IMR-90 (cell line): ENCODE measurements at regions not wholly inside any gene's neighbourhood (a gene's known extent, or its start where the extent isn't known, plus 50 kb on each side); places are given as distances from the start of the nearest gene placed in this dataset.

Experiments
- ATAC-seq: fragments of 200-7000 bp; cut with Tn5 transposase; 2 replicates; pipeline ENCODE4 v1.9.1; 2020; ENCODE audit warnings: low read depth, mild to moderate bottlenecking, moderate library complexity
- BruUV-seq: library from RNA; stranded (reverse); fragments of 400-500 nt; replicated peaks from 2 replicates; lab custom pipeline; 2021; lab: Mats Ljungman, UMichigan
- CTCF ChIA-PET: fragments of 300-600 bp; formaldehyde crosslinking; extraction: SDS; loops from one replicate; lab custom pipeline; 2021; ENCODE audit warnings: antibody characterized with exemption; lab: Yijun Ruan, JAX
- POLR2A ChIA-PET: fragments of 300-600 bp; sonication (Branson Sonifier 250); formaldehyde crosslinking; loops from one replicate; lab custom pipeline; 2022; ENCODE audit warnings: antibody characterized with exemption; ENCODE audit not compliant: unreplicated experiment; lab: Charles Lee
- DNase-seq: peaks from one replicate; pipeline ENCODE4 v3.0.0; 2013
- H2AFZ ChIP-seq: replicated peaks from 2 replicates; pipeline ENCODE3; 2013; ENCODE audit warnings: low read length, mild to moderate bottlenecking; ENCODE audit not compliant: poor library complexity
- H2AK5ac ChIP-seq: 2 replicates; pipeline ENCODE4 v1.6.1; 2013; ENCODE audit warnings: low read depth, low read length, inconsistent platforms
- H2AK9ac ChIP-seq: replicated peaks from 2 replicates; pipeline ENCODE3; 2013; ENCODE audit warnings: mild to moderate bottlenecking, low read depth, low read length, moderate library complexity; ENCODE audit not compliant: poor library complexity
- H2BK120ac ChIP-seq: 2 replicates; pipeline ENCODE4 v1.6.1; 2013; ENCODE audit warnings: low read depth, low read length, inconsistent platforms
- H2BK15ac ChIP-seq: 3 replicates; pipeline ENCODE4 v1.6.1; 2013; ENCODE audit warnings: low read depth, low read length, inconsistent platforms
- H2BK20ac ChIP-seq: 2 replicates; pipeline ENCODE4 v1.6.1; 2013; ENCODE audit warnings: low read depth, mild to moderate bottlenecking, inconsistent platforms, low read length, moderate library complexity
- H2BK5ac ChIP-seq: 2 replicates; pipeline ENCODE4 v1.6.1; 2013; ENCODE audit warnings: mild to moderate bottlenecking, low read depth, low read length, inconsistent platforms; ENCODE audit not compliant: poor library complexity, severe bottlenecking
- H3K14ac ChIP-seq: replicated peaks from 2 replicates; pipeline ENCODE4 v1.6.1; 2013; ENCODE audit warnings: low read depth, low read length, inconsistent platforms
- H3K18ac ChIP-seq: 2 replicates; pipeline ENCODE4 v1.6.1; 2013; ENCODE audit warnings: low read depth, low read length, control low read depth
- H3K23ac ChIP-seq: 2 replicates; pipeline ENCODE4 v1.6.1; 2013; ENCODE audit warnings: low read depth, low read length, inconsistent platforms
- H3K27ac ChIP-seq: 2 replicates; pipeline ENCODE4 v1.5.1; 2013; ENCODE audit warnings: mild to moderate bottlenecking, control low read depth, low read length; ENCODE audit not compliant: insufficient read depth
- H3K27me3 ChIP-seq: 2 replicates; pipeline ENCODE4 v1.6.1; 2013; ENCODE audit warnings: low read length; ENCODE audit not compliant: control insufficient read depth, insufficient read depth
- H3K36me3 ChIP-seq: 2 replicates; pipeline ENCODE4 v1.6.1; 2013; ENCODE audit warnings: low read length, mixed read lengths; ENCODE audit not compliant: control insufficient read depth, insufficient read depth
- H3K4ac ChIP-seq: 2 replicates; pipeline ENCODE4 v1.6.1; 2013; ENCODE audit warnings: low read depth, low read length, inconsistent platforms
- H3K4me1 ChIP-seq: 2 replicates; pipeline ENCODE4 v1.6.1; 2013; ENCODE audit warnings: low read length, mixed read lengths; ENCODE audit not compliant: control insufficient read depth, insufficient read depth
- H3K4me2 ChIP-seq: 2 replicates; pipeline ENCODE4 v1.6.1; 2013; ENCODE audit warnings: low read depth, mild to moderate bottlenecking, control low read depth, low read length, moderate library complexity
- H3K4me3 ChIP-seq: 2 replicates; pipeline ENCODE4 v1.5.1; 2013; ENCODE audit warnings: low read depth, mild to moderate bottlenecking, control low read depth, low read length, moderate library complexity; ENCODE audit not compliant: insufficient read depth
- H3K56ac ChIP-seq: 2 replicates; pipeline ENCODE4 v1.6.1; 2013; ENCODE audit warnings: low read length, inconsistent platforms; ENCODE audit not compliant: insufficient read depth; ENCODE audit errors: extremely low read depth
- H3K79me1 ChIP-seq, 2 experiments: 2 replicates each; pipeline ENCODE4 v1.6.1; 2013; ENCODE audit warnings: low read length in 2 of 2, inconsistent platforms in 1 of 2, low read depth in 1 of 2
- H3K9ac ChIP-seq: 2 replicates; pipeline ENCODE4 v1.6.1; 2013; ENCODE audit warnings: low read depth, low read length, control low read depth
- H3K9me1 ChIP-seq: 2 replicates; pipeline ENCODE4 v1.6.1; 2013; ENCODE audit warnings: low read length, inconsistent platforms; ENCODE audit not compliant: insufficient read depth
- H3K9me3 ChIP-seq: 2 replicates; pipeline ENCODE4 v1.6.1; 2013; ENCODE audit warnings: low read length; ENCODE audit not compliant: control insufficient read depth, insufficient read depth
- H4K20me1 ChIP-seq: 2 replicates; pipeline ENCODE4 v1.6.1; 2013; ENCODE audit warnings: low read length, inconsistent platforms; ENCODE audit not compliant: insufficient read depth
- H4K5ac ChIP-seq: 2 replicates; pipeline ENCODE4 v1.6.1; 2013; ENCODE audit warnings: mild to moderate bottlenecking, low read depth, low read length, control low read depth
- H4K8ac ChIP-seq, 2 experiments: 2 replicates each; pipeline ENCODE4 v1.6.1; 2013; ENCODE audit warnings: low read depth in 2 of 2, low read length in 2 of 2, control low read depth in 1 of 2, inconsistent platforms in 1 of 2
- H4K91ac ChIP-seq: 2 replicates; pipeline ENCODE4 v1.6.1; 2013; ENCODE audit warnings: low read depth, low read length, inconsistent platforms; ENCODE audit not compliant: insufficient read depth
- BHLHE40 ChIP-seq: fragments of 150-350 bp; IDR thresholded peaks from 2 replicates; pipeline ENCODE4 v1.6.1; 2016; ENCODE audit warnings: mild to moderate bottlenecking, low read depth, low read length
- CEBPB ChIP-seq: IDR thresholded peaks from 2 replicates; pipeline ENCODE4 v1.6.1; 2012; ENCODE audit warnings: low read depth, low read length, improper control_type of control experiment
- CHD1 ChIP-seq: IDR thresholded peaks from 2 replicates; pipeline ENCODE4 v1.6.1; 2012; ENCODE audit warnings: low read depth, low read length, improper control_type of control experiment
- CTCF ChIP-seq: conservative IDR thresholded peaks from 2 replicates; pipeline ENCODE4 v1.5.1; 2012; ENCODE audit warnings: mild to moderate bottlenecking, low read depth, low read length, improper control_type of control experiment
- ELK1 ChIP-seq: fragments of 150-350 bp; IDR thresholded peaks from 2 replicates; pipeline ENCODE4 v1.6.1; 2016; ENCODE audit warnings: low read depth, mild to moderate bottlenecking, low read length, moderate library complexity, borderline replicate concordance
- FOS ChIP-seq: fragments of 150-350 bp; IDR thresholded peaks from 2 replicates; pipeline ENCODE4 v1.6.1; 2016; ENCODE audit warnings: low read depth, low read length
- MAFK ChIP-seq: IDR thresholded peaks from 2 replicates; pipeline ENCODE4 v1.6.1; 2012; ENCODE audit warnings: low read depth, low read length, improper control_type of control experiment
- MAZ ChIP-seq: IDR thresholded peaks from 2 replicates; pipeline ENCODE4 v1.6.1; 2012; ENCODE audit warnings: low read depth, mild to moderate bottlenecking, low read length, improper control_type of control experiment, moderate library complexity, borderline replicate concordance
- MXI1 ChIP-seq: IDR thresholded peaks from 2 replicates; pipeline ENCODE4 v1.6.1; 2012; ENCODE audit warnings: low read depth, mild to moderate bottlenecking, low read length, moderate library complexity, borderline replicate concordance
- NFE2L2 ChIP-seq: fragments of 150-350 bp; IDR thresholded peaks from 2 replicates; pipeline ENCODE4 v1.6.1; 2016; ENCODE audit warnings: low read depth, mild to moderate bottlenecking, low read length
- POLR2A ChIP-seq: IDR thresholded peaks from 2 replicates; pipeline ENCODE4 v1.6.1; 2012; ENCODE audit warnings: mild to moderate bottlenecking, low read depth, low read length
- RAD21 ChIP-seq: IDR thresholded peaks from 2 replicates; pipeline ENCODE4 v1.6.1; 2012; ENCODE audit warnings: low read length, improper control_type of control experiment
- RCOR1 ChIP-seq: IDR thresholded peaks from 2 replicates; pipeline ENCODE4 v1.6.1; 2012; ENCODE audit warnings: mild to moderate bottlenecking, low read length, improper control_type of control experiment; ENCODE audit not compliant: insufficient replicate concordance
- RFX5 ChIP-seq: IDR thresholded peaks from 2 replicates; pipeline ENCODE4 v1.8.0; 2012; ENCODE audit warnings: low read depth, mild to moderate bottlenecking, low read length, moderate library complexity
- SMC3 ChIP-seq: fragments of 150-350 bp; IDR thresholded peaks from 2 replicates; pipeline ENCODE4 v1.6.1; 2016; ENCODE audit warnings: low read depth, mild to moderate bottlenecking, antibody characterized with exemption, low read length, moderate library complexity
- USF2 ChIP-seq: fragments of 150-350 bp; IDR thresholded peaks from 2 replicates; pipeline ENCODE4 v1.6.1; 2017; ENCODE audit warnings: mild to moderate bottlenecking, antibody characterized with exemption, low read length, low read depth
- WGBS, 2 experiments: methylation state at CpG; one replicate each; pipeline versions ENCODE4 v1.1.5 to v1.1.7; 2013; ENCODE audit warnings: missing lambda C conversion rate in 2 of 2; ENCODE audit not compliant: insufficient read length in 1 of 2; ENCODE audit errors: extremely low coverage in 2 of 2; 5-methylcytosine and 5-hydroxymethylcytosine counted together
- dilution Hi-C: fragments of 300-500 bp; cut with HindIII; formaldehyde crosslinking; loops from one replicate; pipeline ENCODE4 v1.14.3; 2018; ENCODE audit warnings: low sequenced_read_pairs; ENCODE audit not compliant: unreplicated experiment
- in situ Hi-C: fragments of 300-500 bp; cut with MboI; formaldehyde crosslinking; loops from 3 replicates; pipeline ENCODE4 v1.14.3; 2019; ENCODE audit warnings: low sequenced_read_pairs, inconsistent platforms, mixed read lengths
- intact Hi-C: fragments of 100-400 bp; cut with micrococcal nuclease; formaldehyde crosslinking; loops from 2 replicates; pipeline ENCODE4 v1.10.0; 2022

- Histone ChIP-seq H3K4me3 (no peak overlapping the region), H3K4me2 (no peak overlapping the region), H2BK15ac (no peak overlapping the region), H4K91ac (no peak overlapping the region), H3K9me1 (no peaks in the 10 kb centered on the region), H3K14ac (no peak overlapping the region), H3K9ac (no peak overlapping the region), H4K20me1 (no peaks in the 10 kb centered on the region), H3K79me1 (no peaks in the 10 kb centered on the region), H3K9me3 (no peaks in the 10 kb centered on the region), H3K27me3 (no peaks in the 10 kb centered on the region), H4K5ac (no peak overlapping the region), H2AK5ac (no peak overlapping the region), H2BK20ac (no peak overlapping the region), H3K4ac (no peak overlapping the region), H2AFZ (no peak overlapping the region), H3K23ac (no peak overlapping the region), H3K4me1 (no peaks in the 10 kb centered on the region), H2BK5ac (no peak overlapping the region), H2AK9ac (no peak overlapping the region), H2BK120ac (no peak overlapping the region), H3K36me3 (no peaks in the 10 kb centered on the region), H3K56ac (no peak overlapping the region), H3K27ac (no peak overlapping the region), H3K18ac (no peak overlapping the region), H4K8ac (no peak overlapping the region)
- no peak for DNase-seq
- no CpG with 5 or more reads among the region's 1 CpG for WGBS, 2 experiments
- CTCF ChIA-PET, result no interaction called here
- no peak for ATAC-seq
- POLR2A ChIA-PET, result no interaction called here
- TF ChIP-seq MXI1, result no peak
- TF ChIP-seq MAFK, result no peak
- no peak for TF ChIP-seq CHD1
- no peak for TF ChIP-seq USF2
- no peak for TF ChIP-seq ELK1
- no peak for TF ChIP-seq RFX5
- no peak for TF ChIP-seq RAD21
- no peak for TF ChIP-seq SMC3
- TF ChIP-seq RCOR1, result no peak
- no peak for TF ChIP-seq CTCF
- no peak for TF ChIP-seq NFE2L2
- no peak for TF ChIP-seq POLR2A
- TF ChIP-seq FOS, result no peak
- TF ChIP-seq CEBPB, result no peak
- TF ChIP-seq MAZ, result no peak
- TF ChIP-seq BHLHE40, result no peak
- BruUV-seq, result no TSS peak
- dilution Hi-C loops, result no loop called here
- in situ Hi-C loops, result no loop called here
- intact Hi-C loops, result no loop called here
Observed at GRCh38 chr6:122122202-122122601, 277.2 kb upstream of the HSF2 start.
